Gastroesophageal sphincter (tissue), 4 donors: ENCODE measurements at regions not wholly inside any gene's neighbourhood (a gene's known extent, or its start where the extent isn't known, plus 50 kb on each side); places are given as distances from the start of the nearest gene placed in this dataset.

Source experiments
- ATAC-seq: fragments of 150-250 bp; one replicate; pipeline ENCODE4 v1.9.1; 2016; ENCODE audit warnings: mild to moderate bottlenecking, moderate library complexity
- H3K27ac ChIP-seq, 4 donors: fragments of 200-600 bp; sonication (generic) in 3 of 4; 1 replicate in 3 of 4; 2 replicates in 1 of 4; pipeline ENCODE4 v1.5.1; 2016 to 2019
- H3K27me3 ChIP-seq: fragments of 200-600 bp; sonication (generic); one replicate; pipeline ENCODE4 v1.5.1; 2019
- H3K36me3 ChIP-seq, 2 donors: fragments of 200-600 bp; sonication (generic); one replicate each; pipeline ENCODE4 v1.5.1; 2019; ENCODE audit warnings: control low read depth in 1 of 2
- H3K4me1 ChIP-seq, 3 donors: fragments of 200-600 bp; sonication (generic); 1 replicate in 2 of 3; 2 replicates in 1 of 3; pipeline ENCODE4 v1.5.1; 2016 to 2019; ENCODE audit warnings: control low read depth in 2 of 3
- H3K4me3 ChIP-seq, 2 donors: fragments of 200-600 bp; sonication (generic); one replicate each; pipeline ENCODE4 v1.5.1; 2019; ENCODE audit warnings: mild to moderate bottlenecking in 1 of 2, moderate library complexity in 1 of 2
- H3K9me3 ChIP-seq, 3 donors: fragments of 200-600 bp; sonication (generic); one replicate each; pipeline ENCODE4 v1.5.1; 2017 to 2019; ENCODE audit warnings: control low read depth in 2 of 3
- EP300 ChIP-seq: sonication (generic); formaldehyde crosslinking; IDR thresholded peaks from one replicate; pipeline ENCODE4 v1.6.1; 2017; ENCODE audit warnings: antibody characterized with exemption, mild to moderate bottlenecking
- POLR2A ChIP-seq, 2 donors: fragments of 450-650 bp; IDR thresholded peaks; one replicate each; pipeline ENCODE4 v1.6.1; 2017; ENCODE audit warnings: antibody characterized with exemption in 2 of 2, mild to moderate bottlenecking in 2 of 2, moderate library complexity in 1 of 2
- POLR2AphosphoS5 ChIP-seq: sonication (generic); formaldehyde crosslinking; IDR thresholded peaks from one replicate; pipeline ENCODE4 v1.6.1; 2017; ENCODE audit warnings: antibody characterized with exemption
- WGBS, 2 donors: methylation state at CpG; one replicate each; pipeline ENCODE4 v1.1.5; 2018; ENCODE audit warnings: low coverage in 1 of 2; 5-methylcytosine and 5-hydroxymethylcytosine counted together
- TF ChIP-seq, protein P1 (sequence below), 4 experiments: fragments of 200-600 bp in 2 of 4; fragments of 450-650 bp in 2 of 4; sonication (generic) in 1 of 4; IDR thresholded peaks; one replicate each; pipeline ENCODE4 v1.5.1; 2017 to 2019; ENCODE audit warnings: antibody characterized with exemption in 4 of 4, mild to moderate bottlenecking in 2 of 4, moderate library complexity in 2 of 4

DNA sequence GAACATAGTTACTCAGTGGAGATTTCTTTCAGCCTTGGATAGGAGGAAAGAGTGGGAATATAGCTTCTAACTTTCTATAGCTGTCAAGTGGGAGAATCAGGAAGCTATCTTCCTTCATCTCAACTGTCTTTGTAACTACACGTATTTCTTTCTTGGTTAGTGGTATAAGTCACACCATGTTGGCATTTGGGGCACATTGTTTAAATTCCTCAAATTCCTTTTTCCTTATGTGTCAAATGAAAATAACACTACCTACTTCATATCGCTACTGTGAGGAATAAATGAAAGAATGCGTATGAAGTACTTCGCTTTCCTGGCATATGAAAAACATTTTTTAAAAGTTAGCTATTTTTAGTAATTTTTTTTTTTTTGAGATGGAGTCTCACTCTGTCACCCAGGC lies 1082.5 kb upstream of the WWC1 start:
- 75 to 86% methylated on average over 4 of the region's 4 CpGs for WGBS, 2 donors
- Histone ChIP-seq H3K27ac (no peak overlapping the region), H3K4me3 (no peak overlapping the region), H3K9me3 (peaks cover 0 to 5% (median 0%) of the 10 kb centered on the region in 3 donors), H3K36me3 (no peaks in the 10 kb centered on the region), H3K27me3 (no peaks in the 10 kb centered on the region), H3K4me1 (peaks cover 0 to 8% (median 0%) of the 10 kb centered on the region in 3 donors)
- TF ChIP-seq POLR2A (IDR thresholded peaks at IDR 0.05) = no peak
- TF ChIP-seq EP300 = no peak
- TF ChIP-seq, protein P1, sequence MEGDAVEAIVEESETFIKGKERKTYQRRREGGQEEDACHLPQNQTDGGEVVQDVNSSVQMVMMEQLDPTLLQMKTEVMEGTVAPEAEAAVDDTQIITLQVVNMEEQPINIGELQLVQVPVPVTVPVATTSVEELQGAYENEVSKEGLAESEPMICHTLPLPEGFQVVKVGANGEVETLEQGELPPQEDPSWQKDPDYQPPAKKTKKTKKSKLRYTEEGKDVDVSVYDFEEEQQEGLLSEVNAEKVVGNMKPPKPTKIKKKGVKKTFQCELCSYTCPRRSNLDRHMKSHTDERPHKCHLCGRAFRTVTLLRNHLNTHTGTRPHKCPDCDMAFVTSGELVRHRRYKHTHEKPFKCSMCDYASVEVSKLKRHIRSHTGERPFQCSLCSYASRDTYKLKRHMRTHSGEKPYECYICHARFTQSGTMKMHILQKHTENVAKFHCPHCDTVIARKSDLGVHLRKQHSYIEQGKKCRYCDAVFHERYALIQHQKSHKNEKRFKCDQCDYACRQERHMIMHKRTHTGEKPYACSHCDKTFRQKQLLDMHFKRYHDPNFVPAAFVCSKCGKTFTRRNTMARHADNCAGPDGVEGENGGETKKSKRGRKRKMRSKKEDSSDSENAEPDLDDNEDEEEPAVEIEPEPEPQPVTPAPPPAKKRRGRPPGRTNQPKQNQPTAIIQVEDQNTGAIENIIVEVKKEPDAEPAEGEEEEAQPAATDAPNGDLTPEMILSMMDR (IDR thresholded peaks at IDR 0.05) = no peak
- TF ChIP-seq POLR2AphosphoS5 = no peak
- ATAC-seq = no peak

DNA sequence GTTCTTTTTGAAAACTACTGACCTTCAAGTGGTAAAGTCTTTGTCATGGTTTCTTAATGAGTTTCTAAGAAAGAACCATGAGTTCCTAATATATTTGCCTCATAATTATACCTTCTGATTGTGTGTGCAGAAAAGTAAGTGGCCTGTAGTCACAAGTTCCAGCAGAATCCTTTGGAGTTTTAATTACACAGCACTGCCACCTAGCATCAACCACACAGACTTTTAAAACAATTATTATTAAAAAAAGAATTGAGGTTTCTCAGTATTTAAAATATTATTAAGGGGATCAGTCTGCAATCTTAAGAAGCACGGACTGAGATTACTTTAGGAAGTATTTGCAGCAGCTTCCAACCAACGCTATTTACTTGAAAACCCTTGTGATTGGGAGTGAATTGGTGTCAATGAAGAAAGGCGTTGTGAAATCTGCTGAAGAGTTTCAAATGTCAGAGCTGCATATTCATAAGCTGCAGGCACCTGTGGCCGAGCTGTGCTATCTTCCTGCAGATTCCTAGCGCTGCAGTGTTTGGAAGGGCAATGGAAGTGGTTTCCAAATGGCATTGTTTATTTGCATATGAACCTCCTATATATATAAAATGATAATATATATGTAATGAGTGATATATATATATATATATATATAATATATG lies 1074.2 kb upstream of the WWC1 start:
- H3K27me3 ChIP-seq = no peaks in the 10 kb centered on the region
- TF ChIP-seq, protein P1 (IDR thresholded peaks at IDR 0.05) = peak in 2 of 4 experiments; percentile 12 to 25
- no peak for TF ChIP-seq EP300
- no peaks in the 10 kb centered on the region for H3K36me3 ChIP-seq
- no peaks in the 10 kb centered on the region for H3K4me1 ChIP-seq
- WGBS, 2 donors = 27 to 46% methylated on average over 5 of the region's 5 CpGs
- no peak for ATAC-seq
- no peaks in the 10 kb centered on the region for H3K9me3 ChIP-seq
- H3K27ac ChIP-seq = no peak overlapping the region
- no peak overlapping the region for H3K4me3 ChIP-seq

DNA sequence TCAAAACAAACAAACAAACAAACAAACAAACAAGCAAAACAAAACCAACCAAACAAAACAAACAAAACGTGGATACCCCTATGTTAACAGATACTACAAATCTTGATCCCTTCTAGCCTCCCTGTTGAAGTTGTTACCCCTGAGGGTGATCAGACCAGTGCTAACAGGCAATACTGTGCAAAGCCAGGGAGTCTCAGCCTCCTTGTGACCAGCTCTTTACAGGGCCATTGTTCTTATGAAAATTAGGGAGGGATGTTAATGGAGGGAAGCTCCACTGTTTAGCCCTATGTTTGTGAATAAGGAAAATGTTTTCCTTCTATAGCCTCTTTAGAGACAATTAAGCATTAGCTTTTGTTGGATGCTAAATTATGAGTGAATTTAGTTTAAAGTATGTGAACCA lies 1072.1 kb upstream of the WWC1 start:
- H3K4me1 ChIP-seq = no peaks in the 10 kb centered on the region
- WGBS, 2 donors = 30 to 83% methylated on average over 1 of the region's 1 CpG
- no peak overlapping the region for H3K27ac ChIP-seq
- no peaks in the 10 kb centered on the region for H3K9me3 ChIP-seq
- no peak overlapping the region for H3K4me3 ChIP-seq
- TF ChIP-seq POLR2A (IDR thresholded peaks at IDR 0.05) (no peak), EP300 (no peak), POLR2AphosphoS5 (no peak)
- TF ChIP-seq, protein P1 (IDR thresholded peaks at IDR 0.05) = no peak
- ATAC-seq = no peak
- no peaks in the 10 kb centered on the region for H3K27me3 ChIP-seq
- H3K36me3 ChIP-seq = no peaks in the 10 kb centered on the region

DNA sequence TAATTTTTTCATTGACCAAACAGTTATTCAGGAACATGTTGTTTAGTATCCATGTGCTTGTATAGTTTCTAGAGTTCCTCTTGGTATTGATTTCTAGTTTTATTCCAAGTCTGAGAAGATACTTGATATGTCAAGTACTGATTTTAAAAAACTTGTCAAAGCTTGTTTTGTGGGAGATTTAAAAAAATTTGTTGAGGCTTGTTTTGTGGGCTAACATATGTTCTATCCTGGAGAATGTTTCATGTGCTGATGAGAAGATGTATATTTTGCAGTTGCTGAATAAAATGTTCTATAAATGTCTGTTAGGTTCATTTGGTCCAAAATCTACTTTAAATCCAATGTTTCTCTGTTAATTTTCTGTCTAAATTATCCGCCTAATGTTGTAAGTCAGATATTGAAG lies 1065.1 kb upstream of the WWC1 start:
- Histone ChIP-seq H3K36me3 (no peaks in the 10 kb centered on the region), H3K9me3 (peaks cover 0 to 19% (median 0%) of the 10 kb centered on the region in 3 donors), H3K4me1 (no peaks in the 10 kb centered on the region), H3K27me3 (no peaks in the 10 kb centered on the region), H3K27ac (no peak overlapping the region), H3K4me3 (no peak overlapping the region)
- 67 to 92% methylated on average over 1 of the region's 1 CpG for WGBS, 2 donors
- TF ChIP-seq POLR2AphosphoS5 = no peak
- TF ChIP-seq, protein P1 (IDR thresholded peaks at IDR 0.05) = no peak
- no peak for TF ChIP-seq EP300
- no peak for TF ChIP-seq POLR2A (IDR thresholded peaks at IDR 0.05)
- ATAC-seq = no peak

DNA sequence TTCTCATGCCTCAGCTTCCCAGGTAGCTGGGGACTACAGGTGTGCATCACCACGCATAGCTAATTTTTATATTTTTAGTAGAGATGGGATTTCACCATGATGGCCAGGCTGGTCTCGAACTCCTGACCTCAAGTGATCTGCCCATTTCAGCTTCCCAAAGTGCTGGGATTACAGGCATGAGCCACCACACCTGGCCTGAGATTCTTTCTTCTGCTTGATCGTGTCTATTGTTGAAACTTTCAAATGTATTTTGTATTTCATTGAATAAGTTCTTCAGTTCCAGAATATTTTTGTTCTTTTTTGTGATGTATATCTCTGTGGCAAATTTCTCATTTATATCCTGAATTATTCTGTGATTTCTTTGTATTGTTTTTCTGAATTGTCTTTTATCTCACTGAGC lies 1063.3 kb upstream of the WWC1 start:
- TF ChIP-seq POLR2AphosphoS5 = no peak
- no peak for TF ChIP-seq POLR2A (IDR thresholded peaks at IDR 0.05)
- TF ChIP-seq EP300 = no peak
- TF ChIP-seq, protein P1 (IDR thresholded peaks at IDR 0.05) = no peak
- WGBS, 2 donors = 93 to 95% methylated on average over 3 of the region's 3 CpGs
- H3K9me3 ChIP-seq = peaks cover 0 to 19% (median 0%) of the 10 kb centered on the region in 3 donors
- no peaks in the 10 kb centered on the region for H3K4me1 ChIP-seq
- no peaks in the 10 kb centered on the region for H3K27me3 ChIP-seq
- H3K4me3 ChIP-seq = no peak overlapping the region
- no peak for ATAC-seq
- H3K36me3 ChIP-seq = no peaks in the 10 kb centered on the region
- H3K27ac ChIP-seq = no peak overlapping the region
